ENCODE measurements at regions not wholly inside any gene's neighbourhood (a gene's known extent, or its start where the extent isn't known, plus 50 kb on each side); places are given as distances from the start of the nearest gene placed in this dataset.
"Not testable (repeated sequence)": the region's sequence is repeated elsewhere in the genome, so short reads cannot be mapped to it uniquely, and the experiment has no call there.

GRCh38 chr6:21918666-21919065, 325.1 kb downstream of the SOX4 start:
- DNase-seq (ENCODE audit: low read depth) = no peak

DNA sequence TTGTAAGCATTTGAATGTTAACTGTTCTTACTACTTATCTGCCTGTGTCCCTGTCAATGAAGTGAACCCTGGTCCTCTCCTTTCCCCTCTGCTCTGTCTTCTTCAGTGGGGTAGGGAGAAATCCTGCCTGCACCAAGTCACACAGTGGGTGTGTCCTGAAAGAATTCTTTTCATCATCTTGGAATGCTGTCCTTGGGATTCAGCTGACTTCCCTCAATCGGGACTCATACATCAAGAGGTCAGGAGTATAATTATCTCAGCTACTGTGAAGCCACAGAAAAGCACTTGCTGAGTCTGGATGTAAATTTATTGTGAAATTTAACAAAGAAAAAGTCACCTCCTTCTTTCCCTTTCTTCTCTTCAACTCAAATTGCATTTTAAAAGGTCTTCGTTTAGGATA, 328.5 kb downstream of the SOX4 start:
- DNase-seq (ENCODE audit: low read depth) = no peak

DNA sequence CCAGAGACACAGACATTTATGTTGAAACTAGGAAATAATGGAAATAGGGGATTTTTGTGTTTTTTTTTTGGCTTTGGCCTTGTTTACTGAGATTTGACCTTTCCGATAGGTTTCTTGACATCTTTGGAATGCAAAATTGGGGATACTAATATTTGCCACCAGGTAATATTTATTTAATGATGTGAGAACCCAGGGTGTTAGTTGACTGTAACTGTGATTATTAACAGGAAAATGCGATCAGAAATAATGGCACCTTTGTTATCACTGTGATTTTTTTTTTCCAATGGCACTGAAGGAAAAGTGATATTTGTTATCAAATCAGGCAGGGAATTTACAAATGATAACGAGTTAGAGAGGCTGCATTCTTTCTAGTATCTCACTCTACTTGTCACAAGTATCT, 330.5 kb downstream of the SOX4 start:
- no peak for DNase-seq (ENCODE audit: low read depth)

GRCh38 chr6:21928827-21929226, 335.3 kb downstream of the SOX4 start:
- no peak for DNase-seq (ENCODE audit: low read depth)

GRCh38 chr6:21931641-21932335, 338.2 kb downstream of the SOX4 start:
- DNase-seq (ENCODE audit: low read depth) = no peak

- DNase-seq (ENCODE audit: low read depth) = no peak
These were observed 339.8 kb downstream of the SOX4 start for GRCh38 chr6:21933351-21933750.

GRCh38 chr6:21935142-21935541, 341.6 kb downstream of the SOX4 start:
- DNase-seq (ENCODE audit: low read depth) = no peak

- peak; percentile 52 for DNase-seq (ENCODE audit: low read depth)
These were observed 342.0 kb downstream of the SOX4 start for GRCh38 chr6:21935561-21936028.

DNA sequence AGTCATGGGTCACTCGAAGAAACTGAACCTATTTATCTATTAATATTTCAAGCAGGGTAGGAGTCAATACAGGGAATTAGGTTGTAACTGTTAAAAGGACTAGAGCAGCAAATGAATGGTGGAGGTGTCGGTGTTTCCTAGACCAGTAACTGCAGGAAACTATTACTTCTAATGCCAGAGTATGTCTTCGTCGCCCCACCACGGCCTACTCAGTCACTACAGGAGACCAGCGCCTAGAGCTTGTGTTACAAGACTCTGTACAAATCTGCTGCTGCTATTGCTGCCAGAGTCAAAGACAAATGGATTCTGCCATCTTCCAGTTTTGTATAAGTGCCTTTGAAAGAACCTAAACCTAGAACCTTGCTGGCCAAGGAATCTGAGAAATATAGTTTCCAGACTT, 343.9 kb downstream of the SOX4 start:
- DNase-seq (ENCODE audit: low read depth) = no peak

DNA sequence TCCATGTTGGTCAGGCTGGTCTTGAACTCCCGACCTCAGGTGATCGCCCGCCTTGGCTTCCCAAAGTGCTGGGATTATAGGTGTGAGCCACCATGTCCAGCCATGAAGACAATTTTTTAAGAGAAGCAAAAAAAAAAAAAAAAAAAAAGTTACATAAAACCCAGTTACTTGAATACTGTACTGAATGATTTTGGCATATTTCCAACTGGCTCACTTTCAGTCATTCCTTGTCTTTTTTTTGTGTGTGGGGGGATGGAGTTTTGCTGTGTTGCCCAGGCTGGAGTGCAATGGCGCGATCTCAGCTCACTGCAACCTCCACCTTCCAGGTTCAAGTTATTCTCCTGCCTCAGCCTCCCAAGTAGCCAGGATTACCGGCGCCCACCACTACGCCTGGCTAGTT, 345.5 kb downstream of the SOX4 start:
- not testable (repeated sequence) for DNase-seq (ENCODE audit: low read depth)

GRCh38 chr6:21941926-21942325, 348.4 kb downstream of the SOX4 start:
- DNase-seq (ENCODE audit: low read depth) = no peak

GRCh38 chr6:21942897-21943296, 349.3 kb downstream of the SOX4 start:
- no peak for DNase-seq (ENCODE audit: low read depth)

DNA sequence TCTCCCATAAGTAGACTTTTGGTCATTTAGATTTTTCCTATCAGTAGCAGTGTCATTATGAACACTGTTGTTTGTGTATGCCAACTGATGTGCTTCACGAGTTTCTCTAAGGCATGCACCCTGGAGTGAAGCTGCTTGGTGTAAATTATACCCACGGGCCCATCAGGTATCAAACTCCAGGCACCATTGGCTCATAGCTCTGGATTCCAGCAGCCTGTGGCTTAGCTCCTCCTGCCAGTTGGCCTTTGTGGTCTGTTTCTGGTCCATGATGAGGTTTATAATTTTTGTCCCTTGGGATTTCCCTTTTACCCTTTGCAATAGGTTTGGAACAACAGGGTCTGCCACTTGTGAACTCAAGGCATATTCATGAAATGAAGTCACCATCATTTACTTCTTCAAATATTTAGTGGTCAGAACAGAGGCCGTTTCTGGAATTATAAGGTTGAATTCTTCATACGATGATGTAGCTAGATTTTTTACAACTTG, 350.5 kb downstream of the PRL start:
- peak; percentile 59 for DNase-seq (ENCODE audit: low read depth)

DNA sequence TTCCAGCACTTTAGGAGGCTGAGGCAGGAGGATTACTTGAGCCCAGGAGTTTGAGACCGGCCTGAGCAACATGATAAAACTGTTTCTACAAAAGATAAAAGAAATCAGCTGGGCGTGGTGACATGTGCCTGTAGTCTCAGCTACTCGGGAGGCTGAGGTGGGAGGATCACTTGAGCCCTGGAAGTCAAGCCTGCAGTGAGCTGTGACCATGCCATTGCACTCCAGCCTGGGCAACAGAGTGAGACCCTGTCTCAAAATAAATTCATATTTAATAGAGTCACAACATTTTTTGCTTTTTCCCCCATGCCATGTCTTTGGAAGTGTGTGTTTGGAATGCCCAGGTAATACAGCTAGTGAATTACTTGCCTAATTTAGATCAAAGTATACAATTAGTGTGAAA, 349.6 kb downstream of the PRL start:
- not testable (repeated sequence) for DNase-seq (ENCODE audit: low read depth)

GRCh38 chr6:21947731-21948386, 349.0 kb downstream of the PRL start:
- DNase-seq (ENCODE audit: low read depth) = no peak

DNA sequence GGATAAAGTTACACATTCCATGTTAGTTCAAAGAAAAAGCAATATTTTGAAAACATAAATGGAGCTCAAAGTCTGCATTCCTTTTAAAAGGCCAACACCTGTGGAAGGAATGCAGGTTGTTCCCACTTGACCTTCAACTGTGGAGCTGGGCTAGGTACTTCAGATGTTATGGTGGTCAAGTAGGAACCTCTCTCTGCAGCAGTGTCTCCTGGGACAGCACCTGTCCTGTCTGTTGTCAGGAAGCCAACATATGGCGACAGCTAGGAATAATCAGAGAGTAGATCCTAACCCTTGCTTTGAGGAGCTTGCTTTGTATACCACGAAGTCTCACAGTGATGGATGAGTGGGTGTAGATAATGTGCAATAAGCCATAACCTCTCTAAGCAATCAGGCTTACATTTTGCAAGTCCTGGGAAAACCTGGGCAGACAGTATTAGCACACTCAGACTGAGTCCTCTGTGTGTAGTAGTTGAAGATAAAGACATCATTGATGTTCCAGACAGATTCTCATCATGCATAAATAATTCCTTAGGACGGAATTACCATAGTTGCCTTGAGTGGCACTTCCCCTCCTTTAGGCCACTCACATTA, 347.5 kb downstream of the PRL start:
- DNase-seq (ENCODE audit: low read depth) = no peak

DNA sequence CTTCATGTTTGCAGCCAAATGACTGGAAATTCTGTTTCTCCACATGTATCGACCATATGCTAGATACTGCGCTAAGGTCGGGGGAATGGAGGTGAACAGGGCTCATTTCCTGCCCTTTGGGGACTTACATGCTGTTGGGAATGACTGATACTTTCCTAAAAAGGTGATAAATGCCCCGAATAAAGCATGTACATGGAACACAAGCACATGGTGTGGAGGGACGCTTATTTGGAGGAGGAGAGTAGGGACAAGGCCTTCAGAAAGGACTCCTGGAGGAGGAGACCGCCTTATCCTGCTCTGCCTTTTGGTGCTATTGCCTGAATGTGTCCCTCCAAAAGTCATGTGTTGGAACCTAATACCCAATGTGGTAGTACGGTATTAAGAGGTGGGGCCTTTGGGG, 344.5 kb downstream of the PRL start:
- no peak for DNase-seq (ENCODE audit: low read depth)

DNA sequence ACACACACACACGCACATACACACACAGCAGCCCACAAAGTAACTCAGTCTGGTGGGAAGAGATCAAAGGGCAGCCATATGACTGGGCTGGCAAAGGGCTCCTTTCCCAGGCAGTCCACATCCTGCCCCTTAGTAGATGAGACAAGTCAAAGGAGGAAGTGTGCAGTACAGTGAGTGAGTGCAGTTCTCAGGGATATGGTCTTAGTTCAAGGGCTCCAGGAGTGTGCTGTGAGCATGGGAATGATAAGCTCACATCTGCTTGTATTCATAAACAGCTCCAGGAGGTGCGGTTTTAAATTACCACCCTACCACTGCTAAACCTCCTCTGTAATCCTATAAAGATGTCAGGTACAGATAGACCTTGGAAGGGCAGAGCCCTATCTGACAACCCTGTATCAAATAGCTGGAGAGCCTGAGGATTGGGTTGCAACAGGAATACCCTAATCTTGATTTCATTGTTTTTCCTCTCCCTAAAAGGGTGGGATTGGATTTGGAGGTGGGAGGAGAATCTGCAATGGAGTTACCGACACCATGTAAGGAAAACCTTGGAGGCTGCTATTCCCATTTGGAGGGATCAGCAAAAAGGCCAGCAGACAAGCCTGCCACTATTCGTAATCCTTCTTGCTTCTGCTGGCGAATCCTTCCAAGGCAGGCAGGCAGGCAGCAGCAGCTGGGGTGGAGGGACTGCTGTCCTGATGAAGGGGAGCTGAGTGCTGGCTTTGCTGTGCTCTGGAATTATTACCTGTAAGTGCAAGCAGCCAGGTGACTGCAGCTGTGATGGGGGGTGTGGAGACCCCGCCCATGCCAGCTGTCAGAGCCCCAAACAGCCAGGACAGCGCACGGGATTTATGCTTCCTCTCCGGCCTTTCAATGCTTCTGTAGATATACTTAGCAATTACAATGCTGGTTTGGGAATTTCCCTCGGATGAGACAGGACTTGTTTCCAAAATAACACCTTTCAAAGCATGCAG, 342.7 kb downstream of the PRL start:
- peak; percentile 11 for DNase-seq (ENCODE audit: low read depth)

DNA sequence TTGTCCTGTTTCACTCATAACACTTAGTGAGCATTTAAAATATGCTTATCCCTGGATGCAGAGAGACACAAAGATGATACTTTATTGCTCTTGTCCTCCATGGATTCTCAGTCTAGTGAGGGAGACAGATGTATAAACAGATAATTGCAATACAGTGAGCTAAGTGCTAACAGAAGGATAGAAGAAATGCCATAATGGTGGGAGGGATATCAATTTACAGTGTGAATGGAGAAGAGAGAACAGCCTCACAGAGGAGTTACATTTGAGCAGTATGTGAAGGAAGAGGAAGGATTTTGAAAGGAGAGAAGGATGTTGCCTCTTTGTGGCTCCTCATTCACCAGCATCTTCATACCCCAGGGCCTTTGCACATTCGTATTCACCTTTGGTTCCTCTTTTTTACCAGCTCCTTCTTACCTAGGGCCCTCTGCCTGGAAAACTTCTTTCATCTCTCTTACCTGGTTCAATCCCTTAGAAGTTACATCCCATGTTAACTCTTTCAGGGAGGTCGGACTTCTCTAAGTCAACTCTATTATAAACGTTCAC, 341.7 kb downstream of the PRL start:
- DNase-seq (ENCODE audit: low read depth) = no peak

GRCh38 chr6:21955951-21956350, 340.9 kb downstream of the PRL start:
- no peak for DNase-seq (ENCODE audit: low read depth)

DNA sequence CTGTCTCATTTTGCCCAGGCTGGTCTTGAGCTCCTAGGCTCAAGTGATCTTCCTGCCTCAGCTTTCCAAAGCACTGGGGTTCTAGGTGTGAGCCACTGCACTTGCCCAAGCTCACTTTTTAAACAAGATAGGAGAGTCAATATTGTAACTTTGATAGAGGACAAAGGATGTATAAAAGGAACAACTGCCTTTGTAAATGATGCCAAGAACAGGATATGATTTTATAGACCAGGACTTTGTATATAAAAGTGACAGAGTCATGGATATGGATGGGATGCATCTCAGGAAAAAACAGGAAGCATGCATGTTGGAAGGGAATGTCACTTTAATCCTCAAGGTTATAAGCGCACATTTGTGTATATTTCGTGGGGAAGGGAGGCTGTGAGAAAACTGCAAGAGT, 338.4 kb downstream of the PRL start:
- DNase-seq (ENCODE audit: low read depth) = no peak

DNA sequence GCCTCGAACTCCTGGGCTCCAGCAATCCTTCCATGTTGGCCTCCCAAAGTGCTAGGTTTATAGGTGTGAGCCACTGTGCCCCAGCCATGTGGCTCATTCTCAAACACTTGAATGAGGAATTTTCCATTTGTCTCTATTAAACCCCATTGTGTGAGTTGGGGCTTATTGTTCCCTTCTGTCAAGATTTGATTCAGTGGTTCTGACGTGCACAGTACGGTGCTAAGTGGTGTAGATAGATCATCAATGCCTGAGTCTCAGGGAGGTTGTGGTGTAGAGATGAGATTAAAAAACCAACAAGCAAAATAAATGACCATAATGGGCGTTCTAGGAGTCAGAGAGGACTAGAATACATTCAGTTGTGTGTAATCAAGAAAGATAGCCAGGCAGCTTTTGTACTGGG, 335.6 kb downstream of the PRL start:
- DNase-seq (ENCODE audit: low read depth) = no peak
